GM12878 (cell line): ENCODE measurements at regions not wholly inside any gene's neighbourhood (a gene's known extent, or its start where the extent isn't known, plus 50 kb on each side); places are given as distances from the start of the nearest gene placed in this dataset.
"Not testable (repeated sequence)": the region's sequence is repeated elsewhere in the genome, so short reads cannot be mapped to it uniquely, and the experiment has no call there.

Experiments used
- E2F4 ChIP-seq: IDR thresholded peaks from 2 replicates; pipeline ENCODE4 v1.6.1; 2012; ENCODE audit warnings: low read depth, low read length, improper control_type of control experiment
- LARP7 ChIP-seq: fragments of 450-650 bp; IDR thresholded peaks from 2 replicates; pipeline ENCODE4 v1.6.1; 2017; ENCODE audit warnings: mild to moderate bottlenecking
- MAX ChIP-seq: IDR thresholded peaks from 2 replicates; pipeline ENCODE4 v1.6.1; 2012; ENCODE audit warnings: low read depth, low read length, improper control_type of control experiment
- NRF1 ChIP-seq: conservative IDR thresholded peaks from 2 replicates; pipeline ENCODE4 v1.6.1; 2011; ENCODE audit warnings: mild to moderate bottlenecking, low read depth, low read length, improper control_type of control experiment
- POLR2A ChIP-seq: IDR thresholded peaks from 2 replicates; pipeline ENCODE4 v1.6.1; 2011; ENCODE audit warnings: low read depth, mild to moderate bottlenecking, low read length
- POLR2AphosphoS5 ChIP-seq: IDR thresholded peaks from 2 replicates; pipeline ENCODE4 v1.6.1; 2011; ENCODE audit warnings: mild to moderate bottlenecking, low read length, inconsistent platforms
- RAD21 ChIP-seq: IDR thresholded peaks from 2 replicates; pipeline ENCODE4 v1.6.1; 2011; ENCODE audit warnings: mild to moderate bottlenecking, low read depth, low read length, moderate library complexity; ENCODE audit not compliant: insufficient read depth
- SIN3A ChIP-seq: IDR thresholded peaks from 2 replicates; pipeline ENCODE4 v1.6.1; 2012; ENCODE audit warnings: low read depth, low read length, improper control_type of control experiment
- STAT1 ChIP-seq: fragments of 450-650 bp; conservative IDR thresholded peaks from 2 replicates; pipeline ENCODE4 v1.6.1; 2014; ENCODE audit warnings: antibody characterized with exemption, mild to moderate bottlenecking
- USF2 ChIP-seq: IDR thresholded peaks from 2 replicates; pipeline ENCODE4 v1.6.1; 2011; ENCODE audit warnings: low read depth, low read length, improper control_type of control experiment, borderline replicate concordance
- TF ChIP-seq, protein P1 (sequence below), 3 experiments: IDR thresholded peaks in 2 of 3; conservative IDR thresholded peaks in 1 of 3; 2 replicates each; pipeline ENCODE4 v1.5.1; 2011; ENCODE audit warnings: low read depth in 3 of 3, low read length in 3 of 3, mild to moderate bottlenecking in 3 of 3, control low read depth in 2 of 3, moderate library complexity in 2 of 3, inconsistent platforms in 1 of 3, mixed read lengths in 1 of 3; ENCODE audit not compliant: control insufficient read depth in 2 of 3, insufficient read depth in 1 of 3; ENCODE audit errors: extremely low read depth in 1 of 3

GRCh38 chr6:137944381-137944780, 77.3 kb downstream of the TNFAIP3 start:
- not testable (repeated sequence) for TF ChIP-seq LARP7, POLR2AphosphoS5, POLR2A, E2F4, NRF1, USF2, STAT1, RAD21, SIN3A, MAX
- TF ChIP-seq, protein P1, sequence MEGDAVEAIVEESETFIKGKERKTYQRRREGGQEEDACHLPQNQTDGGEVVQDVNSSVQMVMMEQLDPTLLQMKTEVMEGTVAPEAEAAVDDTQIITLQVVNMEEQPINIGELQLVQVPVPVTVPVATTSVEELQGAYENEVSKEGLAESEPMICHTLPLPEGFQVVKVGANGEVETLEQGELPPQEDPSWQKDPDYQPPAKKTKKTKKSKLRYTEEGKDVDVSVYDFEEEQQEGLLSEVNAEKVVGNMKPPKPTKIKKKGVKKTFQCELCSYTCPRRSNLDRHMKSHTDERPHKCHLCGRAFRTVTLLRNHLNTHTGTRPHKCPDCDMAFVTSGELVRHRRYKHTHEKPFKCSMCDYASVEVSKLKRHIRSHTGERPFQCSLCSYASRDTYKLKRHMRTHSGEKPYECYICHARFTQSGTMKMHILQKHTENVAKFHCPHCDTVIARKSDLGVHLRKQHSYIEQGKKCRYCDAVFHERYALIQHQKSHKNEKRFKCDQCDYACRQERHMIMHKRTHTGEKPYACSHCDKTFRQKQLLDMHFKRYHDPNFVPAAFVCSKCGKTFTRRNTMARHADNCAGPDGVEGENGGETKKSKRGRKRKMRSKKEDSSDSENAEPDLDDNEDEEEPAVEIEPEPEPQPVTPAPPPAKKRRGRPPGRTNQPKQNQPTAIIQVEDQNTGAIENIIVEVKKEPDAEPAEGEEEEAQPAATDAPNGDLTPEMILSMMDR (IDR thresholded peaks at IDR 0.05 in 2 of 3, conservative IDR thresholded peaks at IDR 0.05 in 1 of 3; ENCODE audit: control insufficient read depth in 2 of 3, extremely low read depth in 1 of 3, insufficient read depth in 1 of 3, low read depth in 3 of 3, low read length in 3 of 3): not testable (repeated sequence)
